SK-N-SH (cell line): ENCODE measurements at regions not wholly inside any gene's neighbourhood (a gene's known extent, or its start where the extent isn't known, plus 50 kb on each side); places are given as distances from the start of the nearest gene placed in this dataset.

Experiments
- CTCF ChIA-PET: fragments of 300-600, 350-600 bp; formaldehyde crosslinking; extraction: SDS; loops from one replicate; lab custom pipeline; 2021; lab: Yijun Ruan, JAX
- POLR2A ChIA-PET: fragments of 350-600 bp; sonication (Branson Sonifier 250); formaldehyde crosslinking; extraction: SDS; loops from one replicate; lab custom pipeline; 2020; ENCODE audit warnings: antibody characterized with exemption, inconsistent platforms; lab: Yijun Ruan, JAX
- DNase-seq: peaks from one replicate; pipeline ENCODE4 v3.0.0; 2012
- H2AFZ ChIP-seq: fragments of 200-600 bp; sonication (generic); 2 replicates; pipeline ENCODE4 v1.8.1; 2016; ENCODE audit warnings: antibody characterized with exemption, mild to moderate bottlenecking, low read depth
- H3F3A ChIP-seq: fragments of 200-600 bp; sonication (generic); replicated peaks from 2 replicates; pipeline ENCODE3; 2016; ENCODE audit warnings: antibody characterized with exemption, mild to moderate bottlenecking; ENCODE audit not compliant: insufficient read depth
- H3K27ac ChIP-seq, 2 experiments: fragments of 200-500 bp in 1 of 2; fragments of 200-600 bp in 1 of 2; sonication (Bioruptor generic) in 1 of 2; sonication (generic), shearing (Covaris generic) in 1 of 2; 2 replicates each; pipeline versions ENCODE4 v1.5.1 to v1.6.1; 2014 to 2016; ENCODE audit warnings: low read depth in 2 of 2, inconsistent platforms in 1 of 2, low read length in 1 of 2, mild to moderate bottlenecking in 1 of 2, mixed read lengths in 1 of 2
- H3K27me3 ChIP-seq: fragments of 200-600 bp; sonication (generic), shearing (Covaris generic); 2 replicates; pipeline ENCODE4 v1.6.1; 2016; ENCODE audit warnings: mixed run types; ENCODE audit not compliant: insufficient read depth
- H3K36me3 ChIP-seq, 2 experiments: fragments of 200-500 bp in 1 of 2; fragments of 200-600 bp in 1 of 2; sonication (Bioruptor generic) in 1 of 2; sonication (generic) in 1 of 2; replicated peaks in 1 of 2; 2 replicates each; pipeline versions ENCODE3 to v1.5.1; 2014 to 2016; ENCODE audit warnings: low read length in 1 of 2, mild to moderate bottlenecking in 1 of 2; ENCODE audit not compliant: insufficient read depth in 2 of 2, control insufficient read depth in 1 of 2
- H3K4me1 ChIP-seq, 2 experiments: fragments of 200-500 bp in 1 of 2; fragments of 200-600 bp in 1 of 2; sonication (Bioruptor generic) in 1 of 2; sonication (generic), shearing (Covaris generic) in 1 of 2; 2 replicates each; pipeline versions ENCODE4 v1.5.1 to v1.6.1; 2014 to 2016; ENCODE audit warnings: low read depth in 1 of 2, low read length in 1 of 2, mixed run types in 1 of 2; ENCODE audit not compliant: insufficient read depth in 2 of 2, control insufficient read depth in 1 of 2
- H3K4me2 ChIP-seq: fragments of 200-600 bp; sonication (generic), shearing (Covaris generic); 2 replicates; pipeline ENCODE4 v1.6.1; 2017; ENCODE audit warnings: mixed run types
- H3K4me3 ChIP-seq, 2 experiments: fragments of 200-500 bp in 1 of 2; fragments of 200-600 bp in 1 of 2; sonication (Bioruptor generic) in 1 of 2; sonication (generic), shearing (Covaris generic) in 1 of 2; 2 replicates each; pipeline versions ENCODE4 v1.5.1 to v1.8.1; 2014 to 2016; ENCODE audit warnings: low read depth in 2 of 2, inconsistent platforms in 1 of 2, low read length in 1 of 2, mild to moderate bottlenecking in 1 of 2, mixed read lengths in 1 of 2, moderate library complexity in 1 of 2
- H3K79me2 ChIP-seq: fragments of 200-600 bp; sonication (generic); 2 replicates; pipeline ENCODE4 v1.8.1; 2017; ENCODE audit warnings: mild to moderate bottlenecking; ENCODE audit not compliant: insufficient read depth
- H3K9ac ChIP-seq: fragments of 200-600 bp; sonication (generic); 2 replicates; pipeline ENCODE4 v1.6.1; 2017; ENCODE audit warnings: mixed run types
- H3K9me2 ChIP-seq: fragments of 200-600 bp; sonication (generic); 2 replicates; pipeline ENCODE4 v1.6.1; 2017; ENCODE audit warnings: mixed run types
- H3K9me3 ChIP-seq: fragments of 200-600 bp; sonication (generic); 2 replicates; pipeline ENCODE4 v1.6.1; 2017; ENCODE audit warnings: mixed run types, mild to moderate bottlenecking, moderate library complexity
- H4K20me1 ChIP-seq: fragments of 200-600 bp; sonication (generic); 2 replicates; pipeline ENCODE4 v1.6.1; 2017; ENCODE audit warnings: mild to moderate bottlenecking, mixed run types; ENCODE audit not compliant: insufficient read depth
- FOXM1 ChIP-seq: IDR thresholded peaks from 2 replicates; pipeline ENCODE4 v1.4.0; 2012; ENCODE audit warnings: low read depth, mild to moderate bottlenecking
- GABPA ChIP-seq: IDR thresholded peaks from 2 replicates; pipeline ENCODE4 v1.4.0; 2012; ENCODE audit warnings: low read depth, mild to moderate bottlenecking
- GATA2 ChIP-seq: sonication (generic); formaldehyde crosslinking; IDR thresholded peaks from 2 replicates; pipeline ENCODE4 v1.5.0; 2020; ENCODE audit warnings: mild to moderate bottlenecking, missing genetic modification reagents
- MEF2A ChIP-seq: IDR thresholded peaks from 2 replicates; pipeline ENCODE4 v1.4.0; 2012; ENCODE audit warnings: low read depth, borderline replicate concordance
- MXI1 ChIP-seq: IDR thresholded peaks from 2 replicates; pipeline ENCODE4 v1.6.1; 2012; ENCODE audit warnings: mild to moderate bottlenecking, low read depth, low read length, improper control_type of control experiment
- NRF1 ChIP-seq: IDR thresholded peaks from 2 replicates; pipeline ENCODE4 v1.6.1; 2012; ENCODE audit warnings: low read depth, mild to moderate bottlenecking, low read length
- RAD21 ChIP-seq: IDR thresholded peaks from 2 replicates; pipeline ENCODE4 v1.6.1; 2012; ENCODE audit warnings: mild to moderate bottlenecking, low read length
- RCOR1 ChIP-seq: fragments of 150-350 bp; IDR thresholded peaks from 2 replicates; pipeline ENCODE4 v1.6.1; 2017; ENCODE audit warnings: antibody characterized with exemption, low read length
- RFX5 ChIP-seq: IDR thresholded peaks from 2 replicates; pipeline ENCODE4 v1.6.1; 2012; ENCODE audit warnings: mild to moderate bottlenecking, improper control_type of control experiment, low read length
- RXRA ChIP-seq: IDR thresholded peaks from 2 replicates; pipeline ENCODE4 v1.4.0; 2012; ENCODE audit warnings: low read depth, mild to moderate bottlenecking, borderline replicate concordance
- SIN3A ChIP-seq: IDR thresholded peaks from 2 replicates; pipeline ENCODE4 v1.6.1; 2012; ENCODE audit warnings: low read depth, mild to moderate bottlenecking, low read length, moderate library complexity, borderline replicate concordance
- TEAD4 ChIP-seq: IDR thresholded peaks from 2 replicates; pipeline ENCODE4 v1.4.0; 2012; ENCODE audit warnings: mild to moderate bottlenecking, borderline replicate concordance; ENCODE audit not compliant: insufficient read depth
- USF1 ChIP-seq: IDR thresholded peaks from 2 replicates; pipeline ENCODE4 v1.4.0; 2012; ENCODE audit warnings: low read depth, borderline replicate concordance
- USF2 ChIP-seq: fragments of 150-350 bp; IDR thresholded peaks from 2 replicates; pipeline ENCODE4 v1.6.1; 2017; ENCODE audit warnings: antibody characterized with exemption, low read length, low read depth, borderline replicate concordance
- WGBS: methylation state at CpG from one replicate; pipeline ENCODE4 v1.1.6; 2017; ENCODE audit warnings: low lambda C conversion rate; 5-methylcytosine and 5-hydroxymethylcytosine counted together
- TF ChIP-seq, protein P1 (sequence below): fragments of 200-600 bp; sonication (generic); IDR thresholded peaks from 2 replicates; pipeline ENCODE4 v1.6.1; 2017; ENCODE audit warnings: antibody characterized with exemption, mild to moderate bottlenecking, moderate library complexity

- TF ChIP-seq NRF1 (no peak), RFX5 (no peak), GATA2 (CRISPR knock-in tag) (no peak), GABPA (no peak)
Observed at GRCh38 chr4:142933207-142933606, 87.1 kb upstream of the INPP4B start (continued).

DNA sequence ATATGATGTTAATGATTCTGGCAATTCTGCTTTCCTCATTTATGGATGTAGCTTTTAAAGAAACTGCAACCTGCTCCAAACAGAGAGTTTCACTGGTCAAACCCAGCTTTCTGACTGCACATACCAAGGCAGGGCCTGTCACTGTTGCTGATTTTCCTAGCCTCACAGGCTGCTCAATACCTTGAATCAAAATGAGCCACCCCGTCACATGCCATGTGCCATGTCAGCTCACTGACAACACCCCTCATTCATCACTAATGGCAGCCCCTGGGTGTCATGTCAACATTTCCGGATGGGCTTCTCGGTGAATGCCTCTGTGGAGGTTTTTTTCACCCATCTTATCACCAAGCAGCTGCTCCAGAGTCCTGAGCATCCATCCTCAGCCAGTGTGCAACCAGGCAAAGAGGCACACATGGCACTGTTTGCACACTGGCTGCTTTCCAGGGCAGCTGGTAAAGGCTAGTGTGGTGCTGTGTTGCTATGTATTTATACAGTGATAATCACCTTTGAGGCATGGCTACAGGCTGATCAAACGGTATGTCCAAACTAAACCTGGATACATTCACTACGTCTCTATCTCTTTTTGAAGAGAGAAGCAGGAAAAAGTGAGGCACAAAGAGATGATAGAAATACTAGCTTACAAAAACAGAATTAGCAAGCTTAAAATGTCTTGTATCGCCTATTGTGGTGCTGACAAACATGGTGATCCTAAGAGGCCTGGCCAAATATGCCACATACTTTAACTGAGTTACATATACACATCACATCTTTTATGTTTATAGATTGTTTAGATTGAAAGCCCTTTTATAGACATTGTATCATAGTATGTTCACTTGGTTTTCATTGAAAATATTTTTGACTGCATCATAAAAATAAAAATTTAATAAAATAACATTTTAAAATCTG lies 94.6 kb upstream of the INPP4B start:
- no peak for TF ChIP-seq USF1
- TF ChIP-seq MXI1, result peak; percentile 64; the same call in 1 of the 2 replicates
- TF ChIP-seq RFX5, result 0 out of 2 replicates have a peak, but pooled peaks have one; percentile 6
- TF ChIP-seq MEF2A, result no peak
- peak; percentile 49; the same call in 1 of the 2 replicates for TF ChIP-seq RCOR1
- no peak for TF ChIP-seq RXRA
- no peak for TF ChIP-seq SIN3A
- no peak for TF ChIP-seq FOXM1
- TF ChIP-seq, protein P1, sequence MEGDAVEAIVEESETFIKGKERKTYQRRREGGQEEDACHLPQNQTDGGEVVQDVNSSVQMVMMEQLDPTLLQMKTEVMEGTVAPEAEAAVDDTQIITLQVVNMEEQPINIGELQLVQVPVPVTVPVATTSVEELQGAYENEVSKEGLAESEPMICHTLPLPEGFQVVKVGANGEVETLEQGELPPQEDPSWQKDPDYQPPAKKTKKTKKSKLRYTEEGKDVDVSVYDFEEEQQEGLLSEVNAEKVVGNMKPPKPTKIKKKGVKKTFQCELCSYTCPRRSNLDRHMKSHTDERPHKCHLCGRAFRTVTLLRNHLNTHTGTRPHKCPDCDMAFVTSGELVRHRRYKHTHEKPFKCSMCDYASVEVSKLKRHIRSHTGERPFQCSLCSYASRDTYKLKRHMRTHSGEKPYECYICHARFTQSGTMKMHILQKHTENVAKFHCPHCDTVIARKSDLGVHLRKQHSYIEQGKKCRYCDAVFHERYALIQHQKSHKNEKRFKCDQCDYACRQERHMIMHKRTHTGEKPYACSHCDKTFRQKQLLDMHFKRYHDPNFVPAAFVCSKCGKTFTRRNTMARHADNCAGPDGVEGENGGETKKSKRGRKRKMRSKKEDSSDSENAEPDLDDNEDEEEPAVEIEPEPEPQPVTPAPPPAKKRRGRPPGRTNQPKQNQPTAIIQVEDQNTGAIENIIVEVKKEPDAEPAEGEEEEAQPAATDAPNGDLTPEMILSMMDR, result no peak
- no peak for TF ChIP-seq USF2
- 0 out of 2 replicates have a peak, but pooled peaks have one; percentile 4 for TF ChIP-seq RAD21
- TF ChIP-seq TEAD4, result no peak
- ChIA-PET CTCF (interaction anchor here (1.4 kb wide), 1 partner anchor 24 kb away, joined by 3 read pairs; no protein-coding TSS in a partner anchor), POLR2A (no interaction called here)
- Histone ChIP-seq H3K79me2 (no peaks in the 10 kb centered on the region), H3K4me1 (peaks cover 0 to 10% of the 10 kb centered on the region in 2 experiments; a peak in 2 of 4 replicates), H3K9me2 (no peaks in the 10 kb centered on the region), H3K4me2 (no peak overlapping the region), H3K9me3 (no peaks in the 10 kb centered on the region), H3K4me3 (no peak overlapping the region), H3K9ac (no peak overlapping the region), H2AFZ (no peak overlapping the region), H4K20me1 (no peaks in the 10 kb centered on the region), H3F3A (no peaks in the 10 kb centered on the region), H3K27me3 (no peaks in the 10 kb centered on the region), H3K36me3 (no peaks in the 10 kb centered on the region), H3K27ac (peak overlapping the region in 1 of 2 experiments; percentile 11; a peak in 2 of 4 replicates)
- peak; percentile 62 for DNase-seq
- 34% methylated on average over 6 of the region's 6 CpGs for WGBS
